Activated T-cell treated with anti-CD3 and anti-CD28 coated beads, Interleukin-2, amount 50 U/mL, for 72 hours (primary cell): ENCODE measurements at regions not wholly inside any gene's neighbourhood (a gene's known extent, or its start where the extent isn't known, plus 50 kb on each side); places are given as distances from the start of the nearest gene placed in this dataset.

Source experiments
- ATAC-seq, 2 donors: fragments of 150-1000 bp; cut with Tn5 transposase; replicated peaks in 1 of 2; 2 replicates each; pipeline ENCODE4 v1.10.0; 2021; ENCODE audit warnings: moderate library complexity in 2 of 2, mild to moderate bottlenecking in 1 of 2
- DNase-seq, 2 donors: peaks; one replicate each; pipeline ENCODE4 v3.0.0; 2021 to 2022; ENCODE audit warnings: mixed read lengths in 1 of 2
- H3K27ac Mint-ChIP-seq: one replicate; pipeline ENCODE4 v1.8.0; 2022; ENCODE audit warnings: mild to moderate bottlenecking, moderate library complexity, mixed read lengths
- H3K27me3 Mint-ChIP-seq: one replicate; pipeline ENCODE4 v1.8.0; 2022; ENCODE audit warnings: low read depth, mixed read lengths
- H3K36me3 Mint-ChIP-seq, 2 donors: one replicate each; pipeline ENCODE4 v1.8.0; 2022; ENCODE audit warnings: mixed read lengths in 2 of 2, mild to moderate bottlenecking in 1 of 2; ENCODE audit not compliant: insufficient read depth in 2 of 2
- H3K4me1 Mint-ChIP-seq: one replicate; pipeline ENCODE4 v1.8.0; 2022; ENCODE audit warnings: low read depth, mixed read lengths
- H3K4me3 Mint-ChIP-seq, 2 donors: one replicate each; pipeline ENCODE4 v1.8.0; 2022; ENCODE audit warnings: mild to moderate bottlenecking in 2 of 2, mixed read lengths in 2 of 2, moderate library complexity in 2 of 2
- H3K9me3 Mint-ChIP-seq, 2 donors: one replicate each; pipeline ENCODE4 v1.8.0; 2022; ENCODE audit warnings: mixed read lengths in 2 of 2

- no peak for DNase-seq
- no peak overlapping the region for H3K27ac Mint-ChIP-seq
- no peaks in the 10 kb centered on the region for H3K27me3 Mint-ChIP-seq
- peaks cover 8 to 9% of the 10 kb centered on the region in 2 donors for H3K9me3 Mint-ChIP-seq
- H3K4me1 Mint-ChIP-seq: no peaks in the 10 kb centered on the region
- no peak for ATAC-seq
- H3K36me3 Mint-ChIP-seq: peaks cover 2 to 4% of the 10 kb centered on the region in 2 donors
- H3K4me3 Mint-ChIP-seq: no peak overlapping the region
Measured at GRCh38 chr16:27123795-27124409, 57.2 kb downstream of the C16orf82 start.

DNA sequence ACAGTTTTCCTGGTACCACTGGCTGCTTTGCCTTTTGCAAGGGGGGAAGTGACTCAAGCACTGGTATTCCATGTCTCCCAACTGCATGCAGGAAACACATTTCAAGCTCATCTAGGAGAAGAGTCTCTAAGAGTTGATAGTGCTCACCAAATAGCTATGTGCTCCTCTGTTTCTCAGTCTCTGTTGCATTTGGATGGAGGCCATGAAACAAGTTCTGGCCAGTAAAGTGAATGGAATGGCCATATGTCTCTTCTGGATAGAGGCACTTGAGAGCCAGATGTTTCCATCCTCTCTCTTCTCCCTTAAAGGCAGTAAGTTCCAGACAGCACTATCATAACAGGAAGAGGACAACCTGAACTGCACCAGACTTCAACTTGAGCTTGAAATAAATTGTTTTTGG is 60.6 kb downstream of the C16orf82 start:
- Mint-ChIP-seq H3K27ac (no peak overlapping the region), H3K4me1 (no peaks in the 10 kb centered on the region), H3K27me3 (no peaks in the 10 kb centered on the region), H3K9me3 (peaks cover 10 to 18% of the 10 kb centered on the region in 2 donors), H3K4me3 (no peak overlapping the region), H3K36me3 (peaks cover 4 to 6% of the 10 kb centered on the region in 2 donors)
- no peak for ATAC-seq
- DNase-seq: no peak

DNA sequence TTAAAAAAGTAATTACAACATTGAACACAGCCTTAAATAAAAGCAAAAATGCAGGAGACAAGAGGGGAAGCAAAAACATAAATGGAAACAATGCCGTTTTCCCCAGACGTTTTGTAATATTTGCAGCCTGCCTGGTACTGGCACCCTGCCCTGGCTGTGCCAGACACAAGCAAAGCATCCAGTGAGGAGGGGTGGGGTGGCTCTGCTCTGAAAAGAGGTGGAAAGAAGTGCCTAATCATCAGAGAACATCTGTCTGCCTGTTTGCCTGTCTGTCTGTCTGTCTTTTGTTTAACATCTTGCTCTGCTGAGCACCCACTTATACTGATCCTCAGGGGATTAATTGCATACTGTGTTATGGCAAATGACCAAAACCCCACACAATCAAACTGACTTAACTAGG is 62.7 kb downstream of the C16orf82 start:
- no peak for DNase-seq
- H3K27ac Mint-ChIP-seq: no peak overlapping the region
- H3K36me3 Mint-ChIP-seq: peaks cover 4 to 6% of the 10 kb centered on the region in 2 donors
- no peak for ATAC-seq
- H3K4me1 Mint-ChIP-seq: no peaks in the 10 kb centered on the region
- no peaks in the 10 kb centered on the region for H3K27me3 Mint-ChIP-seq
- no peak overlapping the region for H3K4me3 Mint-ChIP-seq
- H3K9me3 Mint-ChIP-seq: peaks cover 10 to 16% of the 10 kb centered on the region in 2 donors

DNA sequence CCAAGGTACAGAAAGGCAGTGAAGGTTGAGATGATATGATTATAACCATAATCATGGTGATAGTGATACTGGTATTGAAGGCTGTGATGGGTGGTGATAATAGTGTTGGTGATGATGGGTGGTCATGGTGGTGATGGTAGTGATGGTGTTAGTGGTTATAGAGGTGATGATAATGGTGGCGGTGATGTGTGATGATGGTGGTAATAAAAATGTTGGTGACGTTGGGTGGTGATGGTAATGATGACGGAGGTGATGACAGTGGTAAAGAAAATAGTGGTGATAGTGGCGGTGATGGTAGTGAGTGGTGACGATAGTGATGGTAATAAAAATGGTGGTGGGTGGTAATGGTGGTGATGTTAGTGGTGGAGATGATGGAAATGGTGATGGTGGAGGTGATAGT is 65.1 kb upstream of the KDM8 start:
- H3K27ac Mint-ChIP-seq: peak overlapping the region; percentile 6
- H3K4me3 Mint-ChIP-seq: no peak overlapping the region

GRCh38 chr16:27145630-27146029 is 57.7 kb upstream of the KDM8 start:
- ATAC-seq (no peak), DNase-seq (no peak)
- no peak overlapping the region for H3K4me3 Mint-ChIP-seq
- H3K36me3 Mint-ChIP-seq: peaks cover 0 to 5% of the 10 kb centered on the region in 2 donors
- peaks cover 2% of the 10 kb centered on the region for H3K4me1 Mint-ChIP-seq
- H3K9me3 Mint-ChIP-seq: peaks cover 0 to 5% of the 10 kb centered on the region in 2 donors
- H3K27me3 Mint-ChIP-seq: no peaks in the 10 kb centered on the region
- H3K27ac Mint-ChIP-seq: no peak overlapping the region

More for the DNA sequence above, 65.1 kb upstream of the KDM8 start:
- Mint-ChIP-seq H3K36me3 (peaks cover 5 to 7% of the 10 kb centered on the region in 2 donors), H3K4me1 (no peaks in the 10 kb centered on the region), H3K27me3 (peaks cover 8% of the 10 kb centered on the region), H3K9me3 (peaks cover 7 to 8% of the 10 kb centered on the region in 2 donors)
- ATAC-seq (no peak), DNase-seq (no peak)

DNA sequence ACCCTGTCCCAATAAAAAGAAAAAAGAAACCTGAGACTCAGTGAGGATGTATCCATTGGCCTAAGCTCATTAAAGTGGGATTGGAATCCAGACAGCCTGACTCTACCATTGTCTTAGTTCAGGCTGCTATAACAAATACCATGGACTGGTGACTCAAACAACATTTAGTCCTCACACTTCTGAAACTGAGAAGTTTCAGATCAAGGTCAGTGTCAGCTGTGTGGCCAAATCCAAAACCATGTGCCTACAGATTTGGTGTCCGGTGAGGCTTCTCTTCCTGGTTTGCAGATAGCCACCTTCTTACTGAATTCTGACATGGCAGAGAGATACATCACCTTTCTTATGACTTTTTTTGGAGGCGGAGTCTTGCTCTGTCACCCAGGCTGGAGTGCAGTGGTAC is 53.3 kb upstream of the KDM8 start:
- DNase-seq (no peak), ATAC-seq (peak in 1 of 2 donors; percentile 70)
- Mint-ChIP-seq H3K27ac (no peak overlapping the region), H3K9me3 (peaks cover 0 to 5% of the 10 kb centered on the region in 2 donors), H3K27me3 (no peaks in the 10 kb centered on the region), H3K4me3 (no peak overlapping the region), H3K4me1 (peaks cover 15% of the 10 kb centered on the region), H3K36me3 (peaks cover 0 to 5% of the 10 kb centered on the region in 2 donors)

- no peaks in the 10 kb centered on the region for H3K9me3 Mint-ChIP-seq
- H3K4me1 Mint-ChIP-seq: peaks cover 24% of the 10 kb centered on the region
- no peak overlapping the region for H3K27ac Mint-ChIP-seq
- H3K27me3 Mint-ChIP-seq: no peaks in the 10 kb centered on the region
- DNase-seq (no peak), ATAC-seq (no peak)
- no peak overlapping the region for H3K4me3 Mint-ChIP-seq
- no peaks in the 10 kb centered on the region for H3K36me3 Mint-ChIP-seq
Measured at GRCh38 chr16:27152121-27152520, 51.2 kb upstream of the KDM8 start.

- no peak for ATAC-seq
- no peak overlapping the region for H3K4me3 Mint-ChIP-seq
- no peak overlapping the region for H3K27ac Mint-ChIP-seq
- peaks cover 24% of the 10 kb centered on the region for H3K4me1 Mint-ChIP-seq
- no peaks in the 10 kb centered on the region for H3K9me3 Mint-ChIP-seq
- H3K36me3 Mint-ChIP-seq: no peaks in the 10 kb centered on the region
- no peaks in the 10 kb centered on the region for H3K27me3 Mint-ChIP-seq
- DNase-seq: no peak
Measured at GRCh38 chr16:27152801-27153200, 50.5 kb upstream of the KDM8 start.
